ENCODE measurements at regions not wholly inside any gene's neighbourhood (a gene's known extent, or its start where the extent isn't known, plus 50 kb on each side); places are given as distances from the start of the nearest gene placed in this dataset.

DNA sequence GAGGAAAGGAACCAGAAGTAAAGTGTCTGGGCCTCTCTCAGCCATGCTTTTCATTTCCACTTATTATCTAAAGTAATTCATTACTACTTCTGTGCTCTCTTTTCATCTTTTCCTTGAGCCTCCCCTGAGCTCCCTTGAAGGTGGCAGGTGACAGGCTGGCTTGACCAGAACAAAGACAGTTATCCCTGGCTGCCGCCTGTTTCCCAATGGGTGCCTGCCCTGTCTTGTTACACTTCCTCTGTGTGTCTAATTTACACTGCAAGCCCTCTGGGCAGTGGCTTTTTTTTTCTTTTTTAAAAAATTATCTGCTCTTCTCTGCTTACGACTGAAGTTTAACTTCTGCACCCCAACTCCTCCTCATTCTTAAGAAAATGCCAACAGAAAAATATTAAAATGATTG is 113.4 kb downstream of the NGF start:
- TF ChIP-seq POLR2A (IDR thresholded peaks at IDR 0.05; ENCODE audit: low read length): no peak
- TF ChIP-seq GATA1 (IDR thresholded peaks at IDR 0.05; ENCODE audit: low read depth, low read length): no peak

Data from erythroblast (primary cell).